Karpas-422 (cell line): ENCODE measurements at regions not wholly inside any gene's neighbourhood (a gene's known extent, or its start where the extent isn't known, plus 50 kb on each side); places are given as distances from the start of the nearest gene placed in this dataset.

ENCODE experiments used
- DNase-seq: peaks from one replicate; pipeline ENCODE4 v3.0.0-alpha.2; 2015
- H2AFZ ChIP-seq: fragments of 200-600 bp; sonication (generic); 2 replicates; pipeline ENCODE4 v1.6.1; 2014; ENCODE audit warnings: antibody characterized with exemption, low read length, mixed read lengths
- H3K27ac ChIP-seq: fragments of 200-600 bp; sonication (generic); 2 replicates; pipeline ENCODE4 v1.5.1; 2014; ENCODE audit warnings: mild to moderate bottlenecking, low read length, moderate library complexity
- H3K27me3 ChIP-seq: fragments of 200-600 bp; sonication (generic); 2 replicates; pipeline ENCODE4 v1.6.1; 2014; ENCODE audit warnings: low read length, mixed read lengths
- H3K36me3 ChIP-seq: fragments of 200-600 bp; sonication (generic); 2 replicates; pipeline ENCODE4 v1.6.1; 2014; ENCODE audit warnings: low read length, mixed read lengths; ENCODE audit not compliant: insufficient read depth
- H3K4me1 ChIP-seq: fragments of 200-600 bp; sonication (generic); 2 replicates; pipeline ENCODE4 v1.6.1; 2014; ENCODE audit warnings: mild to moderate bottlenecking, low read length, mixed read lengths
- H3K4me2 ChIP-seq: fragments of 200-600 bp; sonication (generic); 2 replicates; pipeline ENCODE4 v1.6.1; 2014; ENCODE audit warnings: low read length, low read depth, mild to moderate bottlenecking; ENCODE audit not compliant: poor library complexity, severe bottlenecking
- H3K4me3 ChIP-seq: fragments of 200-600 bp; sonication (generic); 2 replicates; pipeline ENCODE4 v1.5.1; 2014; ENCODE audit warnings: mild to moderate bottlenecking, antibody characterized with exemption, low read length, mixed read lengths
- H3K79me2 ChIP-seq: fragments of 200-600 bp; sonication (generic); 2 replicates; pipeline ENCODE4 v1.6.1; 2014; ENCODE audit warnings: mild to moderate bottlenecking, low read length, mixed read lengths
- H3K9ac ChIP-seq: fragments of 200-600 bp; sonication (generic); 2 replicates; pipeline ENCODE4 v1.6.0; 2014; ENCODE audit warnings: low read length
- H3K9me2 ChIP-seq: fragments of 200-600 bp; sonication (generic), shearing (Covaris generic); replicated peaks from 2 replicates; pipeline ENCODE4 v1.6.0; 2014; ENCODE audit warnings: mild to moderate bottlenecking, low read length, moderate library complexity; ENCODE audit not compliant: insufficient read depth
- H3K9me3 ChIP-seq: fragments of 300-700, 200-600 bp; sonication (generic); 2 replicates; pipeline ENCODE4 v1.6.1; 2014; ENCODE audit warnings: low read length, mixed read lengths
- H4K20me1 ChIP-seq: fragments of 200-600 bp; sonication (generic); 2 replicates; pipeline ENCODE4 v1.6.1; 2014; ENCODE audit warnings: mild to moderate bottlenecking, antibody characterized with exemption, low read length, low read depth; ENCODE audit not compliant: insufficient read depth

DNA sequence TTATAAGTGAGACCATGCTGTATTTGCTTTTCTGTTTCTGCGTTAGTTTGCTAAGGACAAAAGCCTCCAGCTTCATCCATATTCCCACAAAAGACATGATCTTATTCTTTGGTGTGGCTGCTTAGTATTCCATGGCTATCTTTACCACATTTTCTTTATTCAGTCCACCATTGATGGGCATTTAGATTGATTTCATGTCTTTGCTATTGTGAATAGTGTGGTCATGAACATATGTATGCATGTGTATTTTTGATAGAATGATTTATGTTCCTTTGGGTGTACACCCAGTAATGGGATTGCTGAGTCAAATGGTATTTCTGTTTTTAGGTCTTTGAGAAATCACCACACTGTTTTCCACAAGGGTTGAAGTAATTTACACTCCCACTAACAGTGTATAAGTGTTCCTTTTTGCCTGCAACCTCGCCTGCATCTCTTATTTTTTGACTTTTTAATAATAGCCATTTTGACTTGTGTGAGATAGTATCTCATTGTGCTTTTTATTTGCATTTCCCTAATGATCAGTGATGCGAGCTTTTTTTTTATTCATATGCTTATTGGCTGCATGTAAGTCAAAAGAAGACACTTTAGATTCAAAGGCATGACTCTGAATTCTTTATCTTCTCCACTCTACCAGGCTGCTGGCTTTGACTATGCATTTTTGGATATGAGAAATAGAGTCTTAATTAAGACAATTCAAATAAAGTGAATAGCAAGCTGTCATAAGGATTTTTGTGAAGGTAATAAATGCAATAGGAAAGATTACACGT lies 183.3 kb upstream of the SYNPR start:
- no peaks in the 10 kb centered on the region for H3K36me3 ChIP-seq
- H2AFZ ChIP-seq = no peak overlapping the region
- no peaks in the 10 kb centered on the region for H3K9me3 ChIP-seq
- H4K20me1 ChIP-seq = no peaks in the 10 kb centered on the region
- H3K79me2 ChIP-seq = no peaks in the 10 kb centered on the region
- H3K4me2 ChIP-seq = no peak overlapping the region
- H3K27me3 ChIP-seq = no peaks in the 10 kb centered on the region
- H3K4me1 ChIP-seq = no peaks in the 10 kb centered on the region
- no peak overlapping the region for H3K4me3 ChIP-seq
- H3K27ac ChIP-seq = no peak overlapping the region
- no peaks in the 10 kb centered on the region for H3K9me2 ChIP-seq
- no peak for DNase-seq
- H3K9ac ChIP-seq = no peak overlapping the region

- H3K4me2 ChIP-seq = no peak overlapping the region
- DNase-seq = no peak
- no peaks in the 10 kb centered on the region for H3K9me2 ChIP-seq
- H3K4me1 ChIP-seq = no peaks in the 10 kb centered on the region
- no peak overlapping the region for H2AFZ ChIP-seq
- no peak overlapping the region for H3K27ac ChIP-seq
- H3K9ac ChIP-seq = no peak overlapping the region
- H3K79me2 ChIP-seq = no peaks in the 10 kb centered on the region
- H3K9me3 ChIP-seq = no peaks in the 10 kb centered on the region
- no peaks in the 10 kb centered on the region for H4K20me1 ChIP-seq
- no peaks in the 10 kb centered on the region; the same call in 1 of the 2 replicates for H3K27me3 ChIP-seq
- no peaks in the 10 kb centered on the region for H3K36me3 ChIP-seq
- no peak overlapping the region for H3K4me3 ChIP-seq
Measured at GRCh38 chr3:63096248-63097058, 181.7 kb upstream of the SYNPR start.

DNA sequence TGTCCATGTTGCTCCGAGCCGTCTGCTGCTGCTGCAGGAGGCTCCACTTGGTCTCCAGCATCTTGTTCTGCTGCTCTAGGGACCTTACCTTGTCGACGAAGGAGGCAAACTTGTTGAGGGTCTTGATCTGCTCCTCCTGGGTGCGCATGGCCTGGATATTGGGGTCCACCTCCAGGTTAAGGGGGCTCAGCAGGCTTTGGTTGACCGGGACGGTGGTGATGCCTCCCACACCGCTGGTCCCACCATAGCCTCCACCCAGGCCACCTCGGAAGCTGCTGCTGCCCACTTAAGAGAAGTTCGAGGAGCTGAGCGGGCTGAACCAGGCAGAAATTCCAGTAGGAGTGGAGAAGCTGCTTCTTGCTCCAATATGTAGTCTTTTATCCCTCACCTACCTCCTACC lies 180.7 kb upstream of the SYNPR start:
- no peak for DNase-seq
- no peak overlapping the region for H3K4me2 ChIP-seq
- no peaks in the 10 kb centered on the region for H3K79me2 ChIP-seq
- H3K36me3 ChIP-seq = no peaks in the 10 kb centered on the region
- H3K4me3 ChIP-seq = no peak overlapping the region
- H3K9me2 ChIP-seq = no peaks in the 10 kb centered on the region
- no peaks in the 10 kb centered on the region; the same call in 1 of the 2 replicates for H3K27me3 ChIP-seq
- H2AFZ ChIP-seq = no peak overlapping the region
- no peak overlapping the region for H3K27ac ChIP-seq
- H3K9me3 ChIP-seq = no peaks in the 10 kb centered on the region
- H3K9ac ChIP-seq = no peak overlapping the region
- no peaks in the 10 kb centered on the region for H4K20me1 ChIP-seq
- H3K4me1 ChIP-seq = no peaks in the 10 kb centered on the region

GRCh38 chr3:63116922-63117321 lies 161.2 kb upstream of the SYNPR start:
- H3K79me2 ChIP-seq = no peaks in the 10 kb centered on the region
- no peak overlapping the region for H3K4me3 ChIP-seq
- H3K27me3 ChIP-seq = no peaks in the 10 kb centered on the region
- H3K4me2 ChIP-seq = no peak overlapping the region
- no peak overlapping the region for H2AFZ ChIP-seq
- no peaks in the 10 kb centered on the region for H3K9me2 ChIP-seq
- no peaks in the 10 kb centered on the region for H3K4me1 ChIP-seq
- no peaks in the 10 kb centered on the region for H4K20me1 ChIP-seq
- H3K36me3 ChIP-seq = no peaks in the 10 kb centered on the region
- H3K9ac ChIP-seq = no peak overlapping the region
- H3K27ac ChIP-seq = no peak overlapping the region
- H3K9me3 ChIP-seq = no peaks in the 10 kb centered on the region
- DNase-seq = no peak

DNA sequence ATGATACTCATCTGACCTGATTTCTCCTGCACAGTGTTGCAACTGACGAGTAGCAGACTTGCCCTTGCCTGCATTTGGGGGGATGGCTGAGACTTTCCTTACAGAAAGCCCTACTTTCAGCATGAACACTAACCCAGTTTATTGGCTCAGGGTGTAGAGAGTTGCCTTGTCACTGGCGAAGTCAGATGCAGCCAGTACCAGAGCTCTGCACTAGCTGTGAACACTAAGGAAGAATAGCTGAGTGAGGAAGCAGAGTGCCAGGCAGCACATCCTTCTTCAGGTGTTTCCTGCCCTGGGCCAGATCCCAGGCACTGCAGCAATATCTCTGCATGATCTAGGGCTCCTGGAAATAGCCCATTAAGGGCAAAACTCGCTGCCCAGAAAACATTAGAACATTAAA lies 154.0 kb upstream of the SYNPR start:
- no peaks in the 10 kb centered on the region for H3K9me3 ChIP-seq
- H3K36me3 ChIP-seq = no peaks in the 10 kb centered on the region
- H3K9ac ChIP-seq = no peak overlapping the region
- no peaks in the 10 kb centered on the region for H3K79me2 ChIP-seq
- H4K20me1 ChIP-seq = no peaks in the 10 kb centered on the region
- H3K4me3 ChIP-seq = no peak overlapping the region
- H3K27me3 ChIP-seq = no peaks in the 10 kb centered on the region
- no peaks in the 10 kb centered on the region for H3K9me2 ChIP-seq
- no peaks in the 10 kb centered on the region for H3K4me1 ChIP-seq
- no peak overlapping the region for H3K4me2 ChIP-seq
- H2AFZ ChIP-seq = no peak overlapping the region
- H3K27ac ChIP-seq = no peak overlapping the region
- no peak for DNase-seq

- H3K9me3 ChIP-seq = no peaks in the 10 kb centered on the region
- H3K27me3 ChIP-seq = no peaks in the 10 kb centered on the region
- H3K36me3 ChIP-seq = no peaks in the 10 kb centered on the region
- no peaks in the 10 kb centered on the region for H3K9me2 ChIP-seq
- no peak overlapping the region for H3K4me3 ChIP-seq
- H3K4me2 ChIP-seq = no peak overlapping the region
- H2AFZ ChIP-seq = no peak overlapping the region
- no peak for DNase-seq
- H3K9ac ChIP-seq = no peak overlapping the region
- H4K20me1 ChIP-seq = no peaks in the 10 kb centered on the region
- H3K4me1 ChIP-seq = no peaks in the 10 kb centered on the region
- no peaks in the 10 kb centered on the region for H3K79me2 ChIP-seq
- H3K27ac ChIP-seq = no peak overlapping the region
Measured at GRCh38 chr3:63126530-63126929, 151.6 kb upstream of the SYNPR start.

GRCh38 chr3:63128380-63128779 lies 149.7 kb upstream of the SYNPR start:
- H4K20me1 ChIP-seq = no peaks in the 10 kb centered on the region
- no peaks in the 10 kb centered on the region for H3K9me2 ChIP-seq
- no peaks in the 10 kb centered on the region for H3K27me3 ChIP-seq
- H3K4me2 ChIP-seq = no peak overlapping the region
- H2AFZ ChIP-seq = no peak overlapping the region
- H3K79me2 ChIP-seq = no peaks in the 10 kb centered on the region
- DNase-seq = no peak
- H3K4me1 ChIP-seq = no peaks in the 10 kb centered on the region
- H3K27ac ChIP-seq = no peak overlapping the region
- H3K36me3 ChIP-seq = no peaks in the 10 kb centered on the region
- no peak overlapping the region for H3K9ac ChIP-seq
- no peaks in the 10 kb centered on the region for H3K9me3 ChIP-seq
- H3K4me3 ChIP-seq = no peak overlapping the region

DNA sequence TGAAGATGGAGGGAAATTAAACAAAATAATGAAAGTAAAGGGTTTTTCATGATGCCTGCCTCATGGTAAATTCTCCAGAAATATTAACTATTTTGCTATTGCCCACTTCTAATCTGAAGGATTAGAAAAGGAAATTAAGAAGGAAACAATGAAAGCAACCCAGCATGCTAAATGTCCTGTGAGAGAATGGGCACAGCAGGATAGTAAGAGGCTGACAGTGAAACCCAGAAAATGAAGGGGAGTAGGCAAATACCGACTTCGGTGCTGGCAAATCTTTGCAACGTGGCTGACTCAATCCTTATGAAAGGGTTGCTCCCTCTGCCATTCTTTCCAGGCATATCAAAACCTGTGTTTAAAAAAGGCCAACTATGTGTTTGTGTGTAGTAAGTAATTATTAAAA lies 147.5 kb upstream of the SYNPR start:
- Histone ChIP-seq H3K79me2 (no peaks in the 10 kb centered on the region), H3K9me2 (no peaks in the 10 kb centered on the region), H3K36me3 (no peaks in the 10 kb centered on the region), H3K27ac (no peak overlapping the region), H3K4me2 (no peak overlapping the region), H3K9me3 (no peaks in the 10 kb centered on the region), H2AFZ (no peak overlapping the region), H3K27me3 (no peaks in the 10 kb centered on the region), H3K9ac (no peak overlapping the region), H3K4me3 (no peak overlapping the region), H3K4me1 (no peaks in the 10 kb centered on the region), H4K20me1 (no peaks in the 10 kb centered on the region)
- DNase-seq = no peak
